GM11168 (cell line): ENCODE measurements at regions not wholly inside any gene's neighbourhood (a gene's known extent, or its start where the extent isn't known, plus 50 kb on each side); places are given as distances from the start of the nearest gene placed in this dataset.
"Not testable (repeated sequence)": the region's sequence is repeated elsewhere in the genome, so short reads cannot be mapped to it uniquely, and the experiment has no call there.

ENCODE experiments used
- in situ Hi-C: fragments of 300-500 bp; cut with MboI; formaldehyde crosslinking; loops from one replicate; pipeline ENCODE4 v1.12.0; 2022; ENCODE audit warnings: low sequenced_read_pairs; ENCODE audit not compliant: unreplicated experiment

DNA sequence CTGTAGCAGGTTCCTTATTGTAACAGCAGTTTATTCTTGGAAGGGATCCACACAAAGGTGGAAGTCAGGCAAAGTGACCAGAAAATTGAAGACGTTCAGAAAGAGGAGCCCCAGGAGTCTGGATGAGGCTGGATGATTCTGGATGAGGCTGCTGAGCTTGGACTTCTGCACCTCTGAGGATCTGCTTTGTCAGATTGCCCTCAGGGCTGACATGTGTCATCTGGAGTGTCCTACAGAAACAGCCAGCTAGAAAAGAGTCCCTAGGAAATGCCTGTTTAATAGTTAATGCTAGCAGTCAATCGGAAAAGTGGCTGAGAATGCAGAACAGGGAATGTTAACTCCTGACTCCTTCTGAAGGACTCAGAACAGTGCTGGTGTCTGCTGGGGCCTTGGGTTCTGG, 236.4 kb downstream of the LRRC70 start:
- in situ Hi-C loops = no loop called here

GRCh38 chr5:62812621-62813255, 234.1 kb downstream of the LRRC70 start:
- in situ Hi-C loops = no loop called here

GRCh38 chr5:62804819-62805218, 226.2 kb downstream of the LRRC70 start:
- in situ Hi-C loops = not testable (repeated sequence)

- in situ Hi-C loops = no loop called here
Observed at GRCh38 chr5:62795926-62796325, 217.3 kb downstream of the LRRC70 start.

- in situ Hi-C loops = no loop called here
Observed at GRCh38 chr5:62794456-62794855, 215.8 kb downstream of the LRRC70 start.

DNA sequence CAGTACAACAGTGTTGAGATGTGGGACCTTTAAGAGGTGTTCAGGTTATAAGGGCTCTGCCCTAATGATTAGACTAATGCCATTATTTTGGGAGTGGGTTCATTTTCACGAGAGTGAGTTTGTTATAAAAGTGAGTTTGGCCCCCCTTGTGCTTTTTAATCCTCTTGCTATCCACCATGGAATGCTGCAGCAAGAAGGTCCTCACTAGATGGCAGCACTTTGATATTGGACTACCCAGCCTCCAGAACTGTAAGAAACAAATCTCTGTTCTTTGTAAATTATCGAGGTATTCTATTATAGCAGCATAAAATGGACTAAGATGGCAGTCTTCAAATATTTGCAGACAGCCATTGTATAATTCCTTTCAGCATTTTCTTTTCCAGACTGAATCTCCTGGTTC, 212.4 kb downstream of the LRRC70 start:
- in situ Hi-C loops = no loop called here

DNA sequence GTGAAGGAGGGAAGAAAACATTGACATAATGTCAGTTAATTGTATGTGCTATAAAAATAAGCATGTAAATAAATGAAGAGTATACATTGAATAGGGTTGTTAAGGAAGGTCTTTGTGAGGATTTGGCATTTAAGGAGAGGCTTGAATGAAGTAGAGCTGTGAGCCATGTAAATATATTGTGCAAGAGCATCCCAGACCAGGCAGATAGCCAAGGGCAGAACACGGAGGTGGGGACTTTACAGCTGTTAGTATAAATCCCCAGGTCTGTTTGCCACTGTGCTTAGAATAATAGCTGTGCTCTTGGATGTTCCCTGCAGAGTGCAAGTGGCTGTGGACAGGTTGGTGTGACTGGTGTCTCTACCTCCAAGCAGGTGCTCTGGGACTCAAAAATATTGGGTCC, 211.7 kb downstream of the LRRC70 start:
- in situ Hi-C loops = no loop called here

GRCh38 chr5:62786099-62786498, 207.5 kb downstream of the LRRC70 start:
- in situ Hi-C loops = no loop called here

DNA sequence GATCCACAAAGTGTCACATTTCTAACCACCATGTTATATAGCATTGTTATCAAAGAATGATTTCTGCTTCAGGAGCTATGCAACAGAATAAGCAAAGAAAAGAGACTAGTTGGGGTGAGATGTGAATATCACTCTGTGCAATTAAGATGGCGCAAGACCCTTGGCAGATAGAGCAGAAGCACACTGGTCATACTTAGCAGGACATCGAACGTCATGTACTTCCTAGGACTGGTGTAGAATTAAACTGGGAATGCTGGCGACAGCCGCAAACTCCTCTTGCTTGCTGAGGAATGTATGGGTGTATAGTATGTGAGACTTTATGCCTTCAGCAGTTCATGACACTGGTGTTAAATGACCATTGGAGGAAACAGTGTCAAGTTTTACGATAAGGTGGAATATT, 207.0 kb downstream of the LRRC70 start:
- in situ Hi-C loops = no loop called here

- in situ Hi-C loops = no loop called here
Observed at GRCh38 chr5:62783374-62784057, 204.9 kb downstream of the LRRC70 start.

DNA sequence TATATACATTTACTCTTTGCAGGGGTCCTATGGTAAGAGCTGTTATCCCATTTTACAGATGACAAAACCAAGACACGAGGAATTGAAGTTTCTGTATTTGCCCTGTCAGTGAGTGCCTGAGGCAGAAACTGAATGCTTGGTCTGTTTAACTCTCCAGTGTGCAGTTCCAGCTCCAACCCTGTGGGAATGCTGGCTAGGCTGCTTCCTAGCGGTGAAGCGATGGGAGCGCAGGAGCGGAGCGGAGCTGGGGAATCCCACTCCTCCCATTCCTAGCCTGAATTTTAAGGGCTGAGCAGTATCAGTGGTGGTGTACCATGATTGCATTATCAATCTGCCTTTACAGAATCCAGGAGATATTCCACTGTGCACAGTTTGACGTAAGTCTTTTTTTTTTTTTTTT, 202.3 kb downstream of the LRRC70 start:
- in situ Hi-C loops = no loop called here

DNA sequence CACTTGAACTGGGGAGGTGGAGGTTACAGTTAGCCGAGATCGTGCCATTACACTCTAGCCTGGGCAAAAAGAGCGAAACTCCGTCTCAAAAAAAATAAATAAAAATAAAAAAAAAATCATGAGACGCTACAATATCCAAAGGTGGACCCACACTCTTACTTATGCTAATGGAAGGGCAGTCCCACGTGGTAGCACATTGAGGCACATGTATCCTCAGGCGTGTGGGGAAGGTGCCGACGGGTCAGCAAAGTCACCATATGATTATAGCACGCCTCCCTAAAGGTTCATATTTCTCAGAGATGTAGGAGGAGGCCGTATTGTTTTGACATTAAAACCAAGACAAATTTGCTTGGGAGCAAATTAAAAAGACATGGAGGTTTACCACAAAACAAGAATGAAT, 201.6 kb downstream of the LRRC70 start:
- in situ Hi-C loops = no loop called here

GRCh38 chr5:62779010-62779422, 200.4 kb downstream of the LRRC70 start:
- in situ Hi-C loops = loop anchor here (10.0 kb wide), 1 partner anchor 324 kb away; no protein-coding TSS in a partner anchor

DNA sequence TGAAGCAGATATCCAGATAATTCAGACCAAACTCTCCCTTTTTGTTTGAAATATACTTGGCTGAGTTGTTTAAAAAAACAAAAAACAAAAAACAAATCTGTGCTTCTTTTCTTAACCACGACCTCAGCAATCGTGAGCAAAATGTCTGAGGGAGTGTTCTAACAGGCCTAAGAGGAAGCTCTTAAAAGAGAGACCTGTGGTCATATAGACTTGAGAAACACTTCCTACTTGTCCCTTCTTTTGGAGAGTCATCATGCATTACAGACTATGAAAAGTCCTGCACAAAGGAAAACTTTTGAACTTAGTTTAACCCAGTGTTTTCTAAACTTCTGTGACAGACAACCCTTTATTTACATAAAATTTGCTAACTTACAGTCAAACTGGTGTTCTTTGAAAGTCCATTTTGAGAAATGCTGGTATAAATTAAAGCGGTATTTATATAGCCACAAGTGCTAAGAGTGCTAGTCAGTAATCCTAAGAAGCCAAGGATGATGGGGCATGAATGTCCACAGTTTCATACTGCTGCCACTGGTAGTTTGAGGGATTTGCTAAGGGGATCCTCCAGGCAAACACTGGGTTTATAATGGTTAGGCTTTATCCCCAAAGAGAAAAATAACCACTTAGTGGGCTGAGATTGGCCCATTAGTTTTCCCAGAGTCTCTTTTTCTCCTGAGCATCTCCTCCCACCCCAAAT, 199.8 kb downstream of the LRRC70 start:
- in situ Hi-C loops = loop anchor here (10.0 kb wide), 1 partner anchor 324 kb away; no protein-coding TSS in a partner anchor

DNA sequence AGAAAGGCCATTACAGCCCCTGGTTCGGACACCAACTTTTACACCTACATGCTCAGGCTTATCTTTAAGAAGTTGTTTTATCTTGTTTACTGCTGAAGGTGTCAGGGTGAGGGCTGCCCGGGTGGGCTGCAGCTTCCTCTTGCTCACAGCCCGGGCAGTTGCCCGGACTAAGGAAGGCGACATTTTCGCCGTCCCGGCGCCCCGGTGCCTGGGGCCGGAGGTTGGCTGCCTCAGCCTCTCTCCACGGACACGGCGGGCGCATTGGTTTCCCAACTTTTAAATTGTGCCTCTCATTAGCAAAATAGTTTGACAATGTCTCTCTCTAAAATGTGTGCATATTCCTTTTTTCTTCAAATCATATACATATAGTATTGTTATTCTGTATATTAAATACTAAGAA, 198.5 kb downstream of the LRRC70 start:
- in situ Hi-C loops = loop anchor here (10.0 kb wide), 1 partner anchor 322 kb away; no protein-coding TSS in a partner anchor

GRCh38 chr5:62776592-62776991, 198.0 kb downstream of the LRRC70 start:
- in situ Hi-C loops = loop anchor here (10.0 kb wide), 1 partner anchor 322 kb away; no protein-coding TSS in a partner anchor

DNA sequence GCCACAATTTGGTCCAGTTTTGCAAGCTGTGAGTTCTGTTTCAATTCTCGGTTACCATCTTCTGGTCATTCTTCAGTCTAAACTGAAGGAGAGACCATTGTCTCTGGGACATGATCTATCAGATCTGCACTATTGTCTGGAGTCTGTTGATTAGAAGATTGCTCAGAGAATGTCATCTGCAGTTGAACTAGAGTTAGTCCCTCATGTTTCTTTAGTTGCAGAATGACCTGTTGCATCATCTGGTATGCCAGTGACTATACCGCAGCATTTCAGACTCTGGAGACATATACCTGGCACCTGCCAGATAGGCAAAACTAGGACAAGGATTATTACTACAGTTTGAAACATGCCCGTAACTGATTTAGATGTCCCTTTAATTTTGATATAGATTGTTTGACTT, 194.8 kb downstream of the LRRC70 start:
- in situ Hi-C loops = loop anchor here (10.0 kb wide), 1 partner anchor 319 kb away; no protein-coding TSS in a partner anchor

- in situ Hi-C loops = loop anchor here (10.0 kb wide), 1 partner anchor 317 kb away; no protein-coding TSS in a partner anchor
Observed at GRCh38 chr5:62771341-62771740, 192.7 kb downstream of the LRRC70 start.

- in situ Hi-C loops = no loop called here
Observed at GRCh38 chr5:62767650-62768049, 189.0 kb downstream of the LRRC70 start.

DNA sequence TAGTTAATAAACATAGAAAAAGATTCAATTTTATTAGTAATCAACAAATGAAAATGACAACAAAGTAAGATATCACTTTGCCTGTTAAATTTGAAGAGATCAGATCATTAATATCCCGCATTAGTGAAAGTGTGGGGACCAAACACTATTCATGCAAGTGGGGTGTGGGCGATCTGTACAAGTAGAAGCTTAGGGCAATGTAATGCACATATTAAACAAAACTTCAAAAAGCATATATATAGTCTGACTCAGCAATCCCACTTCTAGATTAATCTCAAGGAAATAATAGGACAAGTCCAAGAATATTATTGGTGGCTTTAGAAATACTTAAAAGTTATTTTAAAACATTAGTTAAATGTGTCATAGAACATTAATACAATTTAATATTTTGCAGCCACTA, 188.5 kb downstream of the LRRC70 start:
- in situ Hi-C loops = no loop called here

- in situ Hi-C loops = no loop called here
Observed at GRCh38 chr5:62762503-62762902, 183.9 kb downstream of the LRRC70 start.
